SW480 (cell line): ENCODE measurements at regions not wholly inside any gene's neighbourhood (a gene's known extent, or its start where the extent isn't known, plus 50 kb on each side); places are given as distances from the start of the nearest gene placed in this dataset.
"Not testable (repeated sequence)": the region's sequence is repeated elsewhere in the genome, so short reads cannot be mapped to it uniquely, and the experiment has no call there.

ENCODE experiments used
- DNase-seq: peaks from one replicate; pipeline ENCODE4 v3.0.0-alpha.2; 2016; ENCODE audit warnings: low spot score

DNA sequence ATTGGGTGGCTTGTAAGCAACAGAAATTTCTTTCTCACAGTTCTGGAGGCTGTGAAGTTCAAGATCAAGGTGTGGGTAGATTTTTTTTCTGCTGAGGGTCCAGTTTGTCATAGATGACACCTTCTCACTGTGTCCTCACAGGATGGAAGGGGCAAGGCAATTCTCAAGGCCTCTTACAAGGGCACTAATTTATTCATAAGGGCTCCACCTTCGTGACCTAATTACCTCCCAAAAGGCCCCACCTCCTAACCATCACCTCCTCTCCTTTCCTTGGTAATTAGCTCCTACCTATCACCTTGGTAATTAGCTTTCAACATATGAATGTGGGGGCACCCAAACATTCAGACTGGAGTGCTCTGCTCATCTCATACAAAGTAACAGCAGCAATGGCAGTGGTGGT lies 92.3 kb upstream of the CD44 start:
- DNase-seq: no peak

DNA sequence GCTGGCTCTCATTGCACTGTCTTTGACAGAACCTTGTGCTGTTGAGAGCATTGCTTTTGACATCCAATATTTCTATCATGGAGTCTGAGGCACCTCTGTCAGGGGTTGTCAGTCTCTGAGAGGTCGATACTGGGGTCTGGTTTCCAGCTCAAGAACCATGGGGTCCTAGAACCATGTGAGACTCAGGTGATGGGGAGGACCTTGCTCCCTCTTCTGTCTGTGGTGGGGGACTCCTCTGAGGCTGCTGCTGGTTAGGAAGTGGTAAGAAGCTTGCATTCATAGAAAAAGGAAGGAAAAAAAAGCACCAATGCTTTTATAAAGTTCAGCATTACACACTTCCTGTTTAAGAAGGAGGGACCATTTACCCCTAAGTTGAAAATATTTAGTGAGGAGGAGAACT lies 91.8 kb upstream of the CD44 start:
- DNase-seq: no peak

DNA sequence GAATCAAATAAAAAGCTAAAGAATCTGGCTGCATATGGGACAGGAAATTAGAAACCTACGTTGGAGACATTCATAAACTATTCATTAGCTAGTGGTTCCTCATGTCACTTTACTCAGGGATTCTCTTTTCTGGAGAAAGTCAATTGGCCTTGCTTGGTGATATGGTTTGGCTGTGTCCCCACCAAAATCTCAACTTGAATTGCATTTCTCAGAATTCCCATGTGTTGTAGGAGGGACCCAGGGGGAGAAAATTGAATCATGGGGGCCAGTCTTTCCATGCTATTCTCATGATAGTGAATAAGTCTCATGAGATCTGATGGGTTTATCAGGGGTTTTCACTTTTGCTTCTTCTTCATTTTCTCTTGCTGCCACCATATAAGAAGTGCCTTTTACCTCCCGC lies 91.2 kb upstream of the CD44 start:
- DNase-seq: no peak

DNA sequence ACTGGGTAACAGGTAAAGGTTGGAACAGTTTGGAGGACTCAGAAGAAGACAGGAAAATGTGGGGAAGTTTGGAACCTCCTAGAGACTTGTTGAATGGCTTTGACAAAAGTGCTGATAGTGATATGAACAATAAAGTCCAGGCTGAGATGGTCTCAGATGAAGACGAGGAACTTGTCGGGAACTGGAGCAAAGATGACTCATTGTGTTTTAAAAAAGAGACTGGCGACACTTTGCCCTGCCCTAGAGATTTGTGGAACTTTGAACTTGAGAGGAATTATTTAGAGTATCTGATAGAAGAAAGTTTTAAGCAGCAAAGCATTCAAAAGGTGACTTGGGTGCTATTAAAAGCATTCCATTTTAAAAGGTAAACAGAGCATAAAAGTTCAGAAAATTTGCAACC lies 90.6 kb upstream of the CD44 start:
- not testable (repeated sequence) for DNase-seq

DNA sequence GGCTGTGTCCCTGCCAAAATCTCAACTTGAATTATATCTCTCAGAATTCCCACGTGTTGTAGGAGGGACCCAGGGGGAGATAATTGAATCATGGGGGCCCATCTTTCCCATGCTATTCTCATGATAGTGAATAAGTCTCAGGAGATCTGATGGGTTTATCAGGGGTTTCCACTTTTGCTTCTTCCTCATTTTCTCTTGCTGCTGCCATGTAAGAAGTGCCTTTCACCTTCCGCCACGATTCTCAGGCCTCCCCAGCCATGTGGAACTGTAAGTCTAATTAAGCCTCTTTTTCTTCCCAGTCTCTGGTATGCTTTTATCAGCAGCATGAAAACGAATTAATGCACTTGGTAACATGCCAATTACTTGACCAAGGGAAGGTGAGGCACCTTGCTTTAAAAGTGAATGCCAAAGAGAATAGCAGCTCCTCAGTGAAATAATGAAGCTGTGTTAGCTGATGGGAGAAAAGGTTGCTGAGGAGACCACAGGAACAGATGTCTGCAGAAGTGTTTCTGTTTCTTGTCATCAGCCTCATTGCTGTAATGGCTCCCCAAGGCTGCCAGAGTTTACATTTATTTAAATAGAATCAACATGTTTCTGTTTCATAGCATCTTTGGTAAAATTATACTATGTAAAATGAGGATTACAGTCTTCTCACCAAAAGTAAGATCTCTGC lies 89.0 kb upstream of the CD44 start:
- DNase-seq: no peak

DNA sequence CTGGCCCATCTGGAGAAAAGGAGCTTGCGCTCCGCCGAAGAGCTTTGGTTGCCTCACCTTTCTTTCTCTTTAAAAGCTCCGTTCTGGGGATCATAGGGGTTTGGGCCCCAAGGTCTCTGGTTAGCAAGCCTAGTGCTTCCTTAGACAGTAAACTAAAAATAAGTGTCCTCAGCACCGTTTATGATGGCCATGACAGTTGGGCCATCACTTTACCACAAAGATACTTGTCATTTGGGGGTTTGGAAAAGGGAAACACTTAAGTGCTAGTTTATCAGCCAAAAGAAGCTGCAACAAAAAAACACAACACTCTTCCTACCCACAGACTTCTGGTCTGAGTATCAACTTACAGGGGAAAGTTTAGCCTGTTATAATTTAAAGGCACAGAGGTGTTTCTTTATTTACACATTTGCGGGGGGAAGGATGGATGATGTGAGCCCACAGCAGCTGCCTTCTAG lies 88.4 kb upstream of the CD44 start:
- no peak for DNase-seq

DNA sequence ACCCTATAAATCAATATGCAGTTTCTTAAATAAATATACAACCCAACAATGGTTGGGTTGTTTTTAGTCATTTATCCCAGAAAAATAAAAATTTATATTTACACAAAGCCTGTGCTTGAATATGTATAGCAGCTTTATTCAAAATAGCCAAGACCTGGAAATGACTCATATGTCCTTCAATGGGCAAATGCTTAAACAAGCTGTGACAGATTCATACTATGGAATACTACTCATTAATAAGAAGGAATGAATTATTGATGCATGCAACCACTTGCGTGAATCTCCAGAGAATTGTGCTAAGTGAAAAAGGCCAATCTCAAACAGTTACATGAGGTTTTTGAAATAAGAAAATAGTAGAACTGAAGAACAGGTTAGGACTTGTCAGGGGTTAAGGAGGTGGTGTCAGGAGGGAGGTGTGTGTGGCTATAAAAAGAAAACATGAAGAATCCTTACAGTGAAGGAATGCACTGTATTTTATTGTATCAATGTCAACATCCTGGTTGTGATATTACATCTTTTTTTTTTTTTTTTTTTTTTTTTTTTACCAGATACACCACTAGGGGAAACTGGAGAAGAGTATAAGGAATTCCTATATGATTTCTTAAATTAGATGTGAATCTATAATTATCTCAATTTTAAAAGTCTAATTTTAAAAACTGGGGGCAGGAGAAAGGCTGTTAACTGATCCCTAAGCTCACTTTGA lies 82.4 kb upstream of the CD44 start:
- no peak for DNase-seq

DNA sequence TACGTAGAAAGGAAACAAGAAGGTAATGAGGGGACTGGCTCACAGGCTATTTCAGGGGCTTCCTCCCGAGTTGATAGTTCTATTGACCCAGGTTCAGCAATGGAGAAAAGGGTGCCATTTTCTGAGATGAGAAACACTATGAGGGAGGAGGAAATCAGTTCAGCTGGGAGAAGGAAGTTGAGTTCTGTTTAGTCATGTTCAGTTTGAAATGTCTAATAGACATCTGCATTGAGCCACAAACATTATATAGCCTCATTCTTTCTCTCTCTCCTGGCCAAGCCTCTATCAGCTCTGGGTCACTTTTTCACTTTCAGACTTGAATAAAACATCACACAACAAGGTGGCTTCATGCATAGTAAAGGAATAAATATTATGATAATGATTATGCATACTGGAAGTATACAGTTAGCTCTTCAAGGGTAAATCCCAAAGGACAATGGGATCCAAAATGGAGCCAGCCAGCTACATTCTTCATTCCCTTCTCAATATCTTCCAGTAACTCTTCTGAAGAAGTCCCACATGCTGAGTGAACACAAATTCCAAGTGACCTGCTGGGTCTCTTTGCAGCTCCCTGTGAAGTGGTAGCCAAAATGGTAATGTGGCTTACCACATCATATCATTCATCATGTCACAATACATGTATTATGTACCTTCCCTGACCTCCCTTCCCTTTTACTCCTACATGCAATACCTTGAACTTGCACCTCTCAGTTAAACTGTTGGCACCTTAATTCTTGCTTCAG lies 80.9 kb upstream of the CD44 start:
- peak; percentile 26 for DNase-seq

DNA sequence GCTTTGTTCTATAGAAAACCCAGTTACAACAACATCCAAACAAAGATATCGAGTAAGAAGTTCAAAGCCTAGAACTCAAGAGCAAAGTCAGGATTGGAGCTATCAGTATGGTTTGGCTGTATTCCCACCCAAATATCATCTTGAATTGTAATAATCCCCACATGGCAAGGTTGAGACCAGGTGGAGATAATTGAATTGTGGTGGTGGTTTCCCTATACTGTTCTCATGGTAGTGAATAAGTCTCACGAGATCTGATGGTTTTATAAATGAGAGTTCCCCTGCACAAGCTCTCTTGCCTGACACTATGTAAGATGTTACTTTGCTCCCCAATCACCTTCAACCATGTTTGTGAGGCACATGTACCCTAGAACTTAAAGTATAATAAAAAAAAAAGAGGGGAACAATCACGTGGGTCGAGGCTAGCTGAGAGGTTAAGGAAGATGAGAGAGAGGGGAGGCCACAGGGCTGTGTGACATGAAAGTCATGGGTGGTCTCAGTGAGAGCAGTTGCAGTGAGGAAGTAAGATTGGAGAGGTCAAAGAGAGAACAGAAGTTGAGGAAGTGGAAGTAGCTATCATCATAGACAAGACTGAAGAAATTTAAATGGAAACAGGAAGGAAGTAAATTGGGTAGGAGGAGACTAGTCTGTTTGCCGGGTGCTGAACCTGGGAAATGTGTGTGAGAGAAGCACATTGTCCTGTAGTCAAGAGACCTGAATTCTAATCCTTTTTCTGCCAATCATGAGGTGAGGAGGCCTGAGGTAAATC lies 80.1 kb upstream of the CD44 start:
- DNase-seq: no peak

DNA sequence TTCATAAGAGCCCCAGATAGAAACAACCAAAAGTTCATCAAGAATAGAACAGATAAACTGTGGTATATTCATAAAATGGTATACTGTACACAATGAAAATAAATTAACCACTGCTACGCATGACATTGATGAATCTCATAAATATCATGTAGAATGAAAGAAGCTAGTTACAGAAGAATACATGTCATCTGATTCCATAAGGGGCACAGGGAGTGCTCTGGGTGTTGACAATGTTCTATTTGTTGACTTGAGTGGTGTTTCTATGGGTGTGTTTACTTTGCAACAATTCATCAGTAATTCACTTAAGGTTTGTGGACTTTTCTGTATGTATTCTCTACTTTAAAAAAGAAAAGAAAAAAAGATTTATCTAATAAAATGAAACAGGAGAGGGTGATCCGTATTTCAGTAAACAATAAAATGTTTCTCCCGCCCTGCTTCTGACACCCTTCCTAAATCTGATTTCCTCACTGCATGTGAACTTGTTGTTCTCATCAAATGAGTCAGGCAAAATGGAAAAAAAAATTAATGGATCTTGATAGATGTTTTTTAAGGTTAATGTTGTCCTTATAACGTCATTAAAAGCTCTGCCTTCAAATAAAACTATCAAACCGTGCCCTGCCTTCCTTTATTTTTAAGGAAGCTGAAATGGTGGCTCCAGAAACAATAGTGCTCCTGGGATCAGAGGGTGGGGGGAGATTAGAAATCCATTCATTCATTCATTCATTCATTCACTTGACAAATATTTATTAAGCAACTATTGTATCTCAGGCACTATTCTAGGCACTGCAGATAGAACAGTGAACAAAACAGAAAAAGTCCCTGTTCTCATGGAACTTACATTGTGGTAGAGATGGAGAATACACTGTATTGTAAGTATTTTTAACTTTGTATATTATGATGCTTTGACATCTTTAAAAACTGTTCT lies 77.2 kb upstream of the CD44 start:
- DNase-seq: no peak

DNA sequence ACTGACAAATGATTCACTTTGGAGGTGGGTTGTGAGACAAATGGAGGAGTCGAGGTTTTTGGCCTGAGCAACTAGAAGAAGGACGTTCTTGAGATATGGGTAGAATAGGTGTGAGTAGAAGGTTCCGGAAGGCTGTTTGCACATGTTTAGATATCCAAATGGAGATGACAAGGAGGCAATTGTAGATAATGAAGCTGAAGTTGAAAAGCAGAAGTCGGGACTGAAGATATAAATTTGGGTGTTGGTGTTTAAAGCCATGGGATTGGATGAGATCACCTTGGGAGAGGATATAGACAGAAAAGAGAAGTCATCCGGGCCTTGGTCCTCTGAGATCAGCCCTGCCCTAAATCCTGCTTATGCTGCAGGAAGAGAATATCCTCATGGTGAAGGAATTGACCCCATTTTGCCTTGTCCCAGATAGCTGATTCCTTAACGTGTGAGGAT lies 75.5 kb upstream of the CD44 start:
- no peak for DNase-seq

DNA sequence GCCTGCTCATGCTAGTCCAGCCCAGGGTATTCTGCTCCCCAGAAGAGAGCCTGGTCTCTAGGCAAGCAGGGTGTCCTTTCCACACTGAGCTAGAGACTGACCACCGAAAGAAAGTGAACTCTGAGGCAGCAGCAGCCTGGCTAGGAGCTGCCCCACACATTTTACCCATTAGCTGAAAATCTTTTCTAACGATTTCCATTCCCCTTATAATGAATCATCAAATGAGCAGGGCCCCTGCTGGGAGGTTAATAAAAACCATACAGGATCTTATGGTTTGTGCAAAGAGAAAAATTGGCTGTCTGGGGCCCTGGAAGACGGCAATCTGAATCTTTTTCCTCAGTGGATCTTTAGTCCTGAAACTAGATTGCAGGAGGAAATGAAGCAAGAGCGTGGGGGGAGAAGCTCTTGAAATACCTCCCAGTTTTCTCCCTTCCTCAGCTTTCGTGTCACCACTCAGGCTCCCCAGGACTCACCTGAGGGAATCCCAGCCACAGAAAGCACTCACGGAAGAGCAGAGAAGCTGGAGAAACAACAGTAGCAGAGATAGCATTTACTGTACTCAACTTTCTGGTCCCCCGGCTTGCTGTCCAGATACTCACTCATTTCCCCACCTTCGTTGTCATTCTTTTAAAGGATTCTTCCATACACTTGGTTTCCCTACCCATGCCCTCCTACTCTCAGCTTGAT lies 74.7 kb upstream of the CD44 start:
- no peak for DNase-seq

DNA sequence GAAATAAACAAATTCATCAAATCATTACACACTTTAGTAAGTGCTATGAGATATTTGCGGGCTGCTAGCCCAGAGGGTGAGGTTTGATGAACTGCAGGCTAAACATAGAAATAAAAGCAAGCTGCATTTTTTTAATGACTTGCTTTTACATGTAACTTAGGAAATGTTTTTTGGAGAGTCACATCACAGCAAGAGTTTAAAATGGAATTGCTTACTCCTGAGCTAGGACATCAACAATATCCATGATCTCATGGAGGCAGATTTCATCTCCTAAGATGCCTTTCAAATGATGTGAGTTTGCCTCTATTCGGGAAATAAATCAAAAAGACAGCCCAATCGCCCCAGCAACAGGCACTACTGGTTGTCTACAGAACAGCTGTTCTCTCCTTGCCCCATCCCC lies 73.4 kb upstream of the CD44 start:
- no peak for DNase-seq

DNA sequence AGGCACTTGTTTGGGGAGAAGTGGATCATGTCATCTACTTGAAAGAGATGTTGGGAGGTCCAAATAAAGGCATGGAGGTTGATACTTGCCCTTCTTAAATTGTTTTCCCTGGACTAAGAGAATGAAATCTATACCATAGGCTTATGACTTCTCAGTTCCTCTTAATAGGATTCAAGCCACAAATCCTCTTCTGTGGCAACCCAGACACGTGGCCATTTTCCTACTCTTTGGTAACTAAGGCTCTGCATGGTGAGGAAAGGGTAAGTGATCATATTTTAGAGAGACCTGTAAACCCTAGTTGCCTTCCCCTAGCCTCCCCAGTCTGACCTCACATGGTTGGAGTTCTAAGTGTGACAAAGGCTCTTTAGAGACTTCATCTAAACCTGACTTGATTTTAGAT lies 72.9 kb upstream of the CD44 start:
- no peak for DNase-seq

DNA sequence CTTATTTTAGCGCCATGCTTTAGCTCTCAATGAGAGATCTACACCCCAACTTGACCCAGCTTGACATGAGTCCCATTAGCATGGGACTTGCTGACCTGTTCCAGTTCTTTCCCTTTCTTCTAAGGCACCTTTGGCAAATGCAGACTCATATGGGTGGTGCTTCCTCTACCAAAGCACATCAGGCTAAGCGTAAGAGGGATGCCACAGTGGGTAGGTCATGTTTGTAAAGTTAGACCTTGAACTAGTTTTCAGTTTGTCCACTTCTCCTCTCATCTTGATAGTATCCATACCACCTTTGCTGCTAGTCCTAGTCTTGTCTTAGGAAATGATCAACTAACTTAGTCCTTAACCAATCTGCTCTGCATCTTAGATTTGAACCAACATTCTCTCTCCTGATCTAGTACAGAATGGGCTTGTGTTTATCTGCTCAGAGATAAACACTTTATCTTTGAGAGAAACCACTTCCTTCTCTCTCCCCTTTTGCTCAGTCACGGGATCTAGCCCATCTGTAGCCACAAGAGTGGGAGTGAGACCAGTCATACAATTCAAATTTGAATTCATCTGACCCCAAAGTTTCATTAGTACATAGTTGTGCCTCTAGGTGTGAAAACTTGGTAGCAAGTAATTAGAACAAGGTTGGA lies 72.1 kb upstream of the CD44 start:
- no peak for DNase-seq

DNA sequence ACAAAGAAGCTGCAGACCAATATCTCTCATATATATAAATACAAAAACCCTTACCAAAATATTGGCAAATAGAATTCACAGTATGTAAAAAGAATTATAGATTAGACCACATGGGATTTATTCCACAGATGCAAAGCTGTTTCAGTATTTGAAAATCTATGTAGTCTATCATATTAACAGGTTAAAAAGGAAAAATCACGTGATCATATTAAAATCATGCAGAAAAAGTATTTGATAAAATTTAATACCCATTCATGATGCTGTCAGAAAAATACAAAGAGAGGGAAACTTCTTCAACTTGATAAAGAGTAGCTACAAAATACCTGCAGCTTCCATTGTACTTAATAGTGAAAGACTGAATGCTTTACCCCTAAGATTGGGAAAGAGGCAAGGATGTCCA lies 67.2 kb upstream of the CD44 start:
- no peak for DNase-seq

DNA sequence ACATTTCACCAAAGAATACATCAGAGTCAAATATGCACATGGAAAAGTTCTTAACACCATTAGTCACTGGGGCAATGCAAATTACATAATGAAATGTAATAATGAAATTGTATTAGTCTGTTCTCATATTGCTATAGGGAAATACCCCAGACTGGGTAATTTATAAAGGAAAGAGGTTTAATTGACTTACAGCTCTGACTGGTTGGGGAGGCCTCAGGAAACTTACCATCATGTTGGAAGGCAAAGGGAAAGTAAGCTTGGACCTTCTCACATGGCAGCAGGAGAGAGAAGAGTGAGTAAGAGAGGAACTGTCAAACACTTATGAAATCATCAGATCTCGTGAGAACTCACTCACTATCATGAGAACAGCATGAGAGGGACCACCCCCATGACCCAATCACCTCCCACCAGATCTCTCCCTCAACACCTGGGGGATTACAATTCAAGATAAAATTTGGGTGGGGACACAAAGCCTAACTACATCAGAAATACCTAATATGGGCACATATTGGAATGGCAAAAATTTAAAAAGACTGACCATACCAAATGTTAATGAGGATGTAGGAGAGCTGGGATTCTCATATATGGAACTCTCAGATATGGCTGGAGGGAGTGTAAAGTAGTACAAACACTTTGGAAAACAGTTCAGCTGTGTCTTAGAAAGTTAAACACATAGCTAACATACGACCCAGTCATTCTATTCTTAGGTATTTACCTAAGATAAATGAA lies 65.1 kb upstream of the CD44 start:
- no peak for DNase-seq

DNA sequence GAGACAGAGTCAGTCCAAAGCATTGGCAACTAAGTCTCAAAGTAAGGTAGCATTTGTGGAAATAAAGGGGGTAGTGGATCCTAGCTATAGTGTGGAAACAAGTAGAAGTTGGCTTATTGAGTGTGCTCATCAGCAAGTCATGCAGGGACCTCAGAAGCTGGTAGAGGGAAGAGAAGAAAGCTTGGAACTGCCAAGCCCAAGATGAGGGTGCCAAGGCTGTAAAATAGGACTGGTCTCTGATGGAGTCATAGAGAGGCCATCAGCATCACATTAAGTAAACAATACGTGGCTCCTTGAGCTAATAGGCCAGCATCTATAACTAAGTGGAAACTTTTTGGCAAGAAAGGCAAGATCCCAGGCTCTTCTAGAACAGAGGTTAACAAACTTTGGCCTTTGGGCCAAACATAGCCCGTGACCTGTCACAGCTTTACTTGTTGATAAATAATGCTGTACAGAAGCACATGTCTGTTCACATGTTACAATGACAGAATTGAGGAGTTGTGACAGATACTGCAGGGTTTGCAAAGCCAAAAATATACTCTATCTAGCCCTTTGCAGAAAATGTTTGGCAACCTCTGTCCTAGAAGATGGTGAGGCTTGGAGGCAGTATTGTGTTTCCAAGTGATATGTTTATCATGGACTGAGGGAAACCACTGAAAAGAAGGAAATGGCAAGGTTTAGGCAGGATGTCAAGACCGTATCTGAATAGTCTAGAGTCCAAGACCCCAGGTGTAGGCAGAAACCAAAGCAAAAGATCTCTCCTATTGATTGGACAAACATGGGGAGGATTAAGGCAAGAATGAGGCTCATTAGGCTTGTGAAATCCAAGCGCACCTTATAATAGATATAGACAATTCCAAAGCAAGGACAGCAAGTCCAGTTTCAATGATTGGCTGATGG lies 62.5 kb upstream of the CD44 start:
- DNase-seq: no peak
